ENCODE measurements at regions not wholly inside any gene's neighbourhood (a gene's known extent, or its start where the extent isn't known, plus 50 kb on each side); places are given as distances from the start of the nearest gene placed in this dataset.

GRCh38 chr13:73633817-73634460 is 500.3 kb downstream of the KLF12 start:
- H3K27me3 ChIP-seq = no peaks in the 10 kb centered on the region
- H3K4me1 ChIP-seq = no peaks in the 10 kb centered on the region
- H3K36me3 ChIP-seq = no peaks in the 10 kb centered on the region
- no peak for DNase-seq (ENCODE audit: low spot score)
- no peak overlapping the region for H3K27ac ChIP-seq
- no peaks in the 10 kb centered on the region for H3K9me3 ChIP-seq
- no peak for TF ChIP-seq CTCF (IDR thresholded peaks at IDR 0.05)
- no peak overlapping the region for H3K4me3 ChIP-seq

DNA sequence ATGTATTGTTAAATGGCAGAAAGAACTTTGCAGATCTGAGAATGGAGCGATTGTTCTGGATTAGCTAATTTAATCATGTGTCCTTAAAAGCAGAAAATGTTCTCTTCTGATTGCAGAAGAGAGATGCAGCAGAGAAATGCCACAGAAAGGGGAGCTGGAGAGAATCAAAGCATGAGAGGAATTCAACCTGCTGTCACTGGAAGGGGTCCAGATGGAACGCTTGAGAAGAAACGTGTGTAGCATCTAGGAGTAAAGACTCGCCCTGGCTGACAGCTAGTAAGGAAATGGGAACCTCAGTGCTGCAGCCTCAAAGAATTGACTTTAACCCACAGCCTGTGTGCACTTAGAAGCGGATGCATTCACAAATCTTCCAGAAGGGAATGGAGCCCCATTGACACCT is 502.8 kb downstream of the KLF12 start:
- no peak for TF ChIP-seq CTCF (IDR thresholded peaks at IDR 0.05)
- no peaks in the 10 kb centered on the region for H3K36me3 ChIP-seq
- DNase-seq (ENCODE audit: low spot score) = no peak
- H3K27me3 ChIP-seq = no peaks in the 10 kb centered on the region
- no peak overlapping the region for H3K4me3 ChIP-seq
- H3K9me3 ChIP-seq = no peaks in the 10 kb centered on the region
- H3K27ac ChIP-seq = no peak overlapping the region
- H3K4me1 ChIP-seq = no peaks in the 10 kb centered on the region

GRCh38 chr13:73625562-73626339 is 508.5 kb downstream of the KLF12 start:
- TF ChIP-seq CTCF (IDR thresholded peaks at IDR 0.05) = no peak
- Histone ChIP-seq H3K9me3 (no peaks in the 10 kb centered on the region), H3K27me3 (no peaks in the 10 kb centered on the region), H3K4me1 (no peaks in the 10 kb centered on the region), H3K4me3 (no peak overlapping the region), H3K36me3 (no peaks in the 10 kb centered on the region), H3K27ac (no peak overlapping the region)
- no peak for DNase-seq (ENCODE audit: low spot score)

DNA sequence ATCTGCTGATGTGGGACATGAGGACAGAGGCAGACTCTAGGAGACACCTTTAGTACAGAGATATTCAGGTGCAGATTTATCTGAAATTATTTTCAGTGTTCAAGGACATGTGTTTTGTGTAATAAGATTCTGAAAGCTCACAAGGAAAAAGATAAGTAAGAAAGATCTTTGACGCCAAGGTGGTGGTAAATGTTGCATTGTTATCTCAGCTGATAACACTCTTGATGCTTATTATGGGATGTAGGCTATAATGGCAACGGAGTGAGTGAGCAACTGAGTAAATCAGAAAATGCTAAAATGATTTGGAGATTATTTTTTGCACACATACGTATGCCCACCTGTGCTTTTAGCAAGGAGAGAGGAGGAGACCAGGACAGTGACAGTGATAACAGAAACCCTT is 510.9 kb downstream of the KLF12 start:
- no peak for DNase-seq (ENCODE audit: low spot score)
- Histone ChIP-seq H3K36me3 (no peaks in the 10 kb centered on the region), H3K9me3 (no peaks in the 10 kb centered on the region), H3K4me1 (no peaks in the 10 kb centered on the region), H3K4me3 (no peak overlapping the region), H3K27ac (no peak overlapping the region), H3K27me3 (no peaks in the 10 kb centered on the region)
- TF ChIP-seq CTCF (IDR thresholded peaks at IDR 0.05) = no peak

GRCh38 chr13:73622381-73622780 is 511.8 kb downstream of the KLF12 start:
- Histone ChIP-seq H3K4me1 (no peaks in the 10 kb centered on the region), H3K4me3 (no peak overlapping the region), H3K36me3 (no peaks in the 10 kb centered on the region), H3K27ac (no peak overlapping the region), H3K27me3 (no peaks in the 10 kb centered on the region), H3K9me3 (no peaks in the 10 kb centered on the region)
- DNase-seq (ENCODE audit: low spot score) = no peak
- TF ChIP-seq CTCF (IDR thresholded peaks at IDR 0.05) = no peak

Data from right atrium auricular region (tissue), 2 donors.